ENCODE measurements at regions not wholly inside any gene's neighbourhood (a gene's known extent, or its start where the extent isn't known, plus 50 kb on each side); places are given as distances from the start of the nearest gene placed in this dataset.

DNA sequence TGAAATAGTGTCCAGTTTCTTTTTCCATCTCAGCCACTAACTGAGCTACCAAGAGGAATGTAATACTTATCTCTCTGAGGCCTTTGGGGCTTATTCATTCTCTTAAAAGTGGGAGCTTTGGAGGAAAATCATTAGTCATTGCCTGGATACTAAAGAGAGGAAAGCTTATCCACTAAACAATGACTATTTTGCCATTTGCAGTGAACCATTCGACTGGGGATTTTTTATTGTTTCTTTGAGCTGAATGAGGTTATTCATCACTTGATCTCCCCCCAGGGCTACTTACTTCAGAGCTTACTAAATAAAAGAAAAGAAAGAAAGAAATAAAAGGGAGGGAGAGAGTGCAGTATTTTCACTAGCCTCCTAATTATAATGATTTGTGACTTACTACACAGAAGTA is 1329.5 kb upstream of the TENM3 start:
- no peak for DNase-seq

DNA sequence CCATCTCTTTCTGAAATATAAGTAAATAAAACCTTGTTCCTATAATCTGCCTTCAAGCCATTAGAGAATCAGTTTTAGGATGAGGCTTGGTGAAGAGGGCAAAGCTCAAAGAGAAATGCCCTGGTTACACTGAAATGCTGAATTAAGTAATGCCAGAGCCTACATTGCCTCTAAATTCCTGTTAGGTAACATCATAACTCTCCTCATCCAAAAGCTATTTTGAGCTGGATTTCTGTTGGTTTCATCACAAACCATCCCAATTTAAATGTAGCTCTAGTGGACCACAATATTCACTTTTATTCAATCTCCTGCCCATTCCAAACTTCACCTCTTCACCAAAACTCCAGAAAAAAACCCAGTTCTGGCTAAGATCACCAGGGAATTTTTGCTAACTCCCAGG is 1319.7 kb upstream of the TENM3 start:
- DNase-seq = no peak

DNA sequence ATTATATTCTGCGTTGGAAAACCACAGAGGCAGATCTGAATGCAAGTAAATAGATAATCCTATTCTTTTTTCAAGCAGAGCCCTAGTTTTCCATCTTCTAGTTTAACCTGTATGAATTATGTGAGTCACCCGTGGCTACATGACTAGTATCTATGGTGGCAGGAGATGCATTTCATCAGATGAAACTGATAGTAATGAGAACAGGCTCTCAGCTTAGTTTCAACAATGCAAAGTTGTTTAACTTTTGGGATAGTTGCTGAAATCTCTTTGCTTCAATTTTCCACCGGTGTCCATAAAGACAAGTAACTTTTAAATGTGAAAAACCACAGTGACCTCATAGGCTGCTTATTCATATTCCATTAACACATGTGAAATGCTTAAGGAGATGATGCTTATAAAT is 1317.4 kb upstream of the TENM3 start:
- DNase-seq = no peak

DNA sequence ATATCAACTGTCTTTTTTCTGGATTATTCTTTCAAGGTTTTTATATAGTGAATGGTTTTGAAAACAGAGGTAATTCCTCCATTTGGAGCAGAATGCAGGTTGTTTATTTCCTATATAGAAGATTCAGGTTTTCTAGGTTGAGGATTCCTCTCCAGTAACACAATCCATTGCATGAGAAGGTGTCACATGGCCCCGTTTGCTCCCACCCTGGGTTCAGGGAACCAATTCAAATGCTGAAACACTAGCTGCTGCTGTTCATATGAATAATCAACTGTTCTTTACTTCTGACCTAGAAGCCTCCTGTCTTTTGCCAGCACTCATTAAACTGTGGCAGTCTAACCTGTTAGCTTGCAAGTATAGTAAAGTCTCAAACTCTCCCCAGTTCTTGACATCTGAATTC is 1316.9 kb upstream of the TENM3 start:
- DNase-seq = no peak

DNA sequence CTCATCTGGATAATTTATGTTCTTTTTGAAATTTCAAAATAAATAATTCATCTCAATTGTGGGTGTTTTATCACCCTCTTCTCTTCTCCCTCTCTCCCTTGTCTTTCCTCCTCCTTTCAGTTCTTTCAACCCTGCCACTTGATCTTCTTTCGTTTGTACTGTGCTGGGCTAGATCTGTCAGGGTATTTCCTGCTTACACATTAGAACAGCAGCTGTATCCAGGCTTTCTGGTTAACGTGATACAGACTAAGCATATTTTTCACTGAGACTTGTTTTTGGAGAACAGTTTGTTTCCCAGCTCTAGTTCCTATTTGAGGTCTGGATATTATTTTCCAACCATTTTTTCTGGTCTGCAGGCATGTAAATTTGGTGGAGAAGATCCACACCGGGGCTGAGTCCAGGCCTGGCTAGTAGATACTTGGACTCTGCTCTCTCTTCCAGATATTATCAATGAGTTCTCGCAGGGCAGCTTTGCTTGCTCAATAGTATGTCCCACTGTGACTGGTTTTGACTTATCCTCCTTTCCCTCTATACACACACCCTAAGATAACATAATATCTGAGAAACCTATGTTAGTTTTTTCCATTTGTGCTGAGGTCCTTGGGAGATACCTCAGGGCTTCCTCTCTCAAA is 1310.7 kb upstream of the TENM3 start:
- no peak for DNase-seq

DNA sequence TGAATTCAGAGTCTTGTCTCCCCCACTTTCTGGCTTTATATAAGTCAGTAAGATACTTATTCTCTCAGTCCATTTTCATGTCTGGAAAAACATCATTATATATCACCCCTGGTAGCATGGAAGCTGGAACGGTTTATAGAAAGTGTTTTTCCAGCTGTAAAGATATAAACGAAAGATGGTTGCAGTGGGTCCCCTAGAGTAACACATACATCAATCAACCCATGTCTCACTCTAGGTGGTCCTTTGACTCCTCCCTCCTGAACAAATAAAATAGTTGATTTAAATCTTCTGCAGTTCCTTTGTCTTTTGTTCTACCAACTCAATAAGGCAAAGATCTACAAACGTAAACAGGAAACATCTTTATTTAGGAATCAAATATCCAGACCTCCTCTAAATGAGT is 1306.1 kb upstream of the TENM3 start:
- DNase-seq = no peak

DNA sequence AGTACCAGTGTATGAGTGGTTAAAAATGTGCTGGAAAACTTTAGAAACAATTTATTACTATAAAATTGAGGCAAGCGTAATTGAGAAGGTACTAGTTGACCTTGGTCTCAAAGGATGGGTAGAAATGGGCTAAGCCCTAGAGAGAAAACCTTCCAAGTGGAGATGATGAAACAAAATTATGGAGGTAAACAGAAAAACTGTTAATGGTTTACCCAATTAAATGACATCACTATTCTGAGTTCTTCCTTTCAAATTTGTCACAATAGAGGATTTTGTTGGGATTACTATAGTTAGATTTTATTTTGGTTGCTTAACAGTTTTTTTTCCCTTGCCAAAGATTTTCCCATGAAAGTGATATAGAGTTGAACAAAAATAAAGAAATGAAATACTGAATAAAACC is 1302.5 kb upstream of the TENM3 start:
- no peak for DNase-seq

DNA sequence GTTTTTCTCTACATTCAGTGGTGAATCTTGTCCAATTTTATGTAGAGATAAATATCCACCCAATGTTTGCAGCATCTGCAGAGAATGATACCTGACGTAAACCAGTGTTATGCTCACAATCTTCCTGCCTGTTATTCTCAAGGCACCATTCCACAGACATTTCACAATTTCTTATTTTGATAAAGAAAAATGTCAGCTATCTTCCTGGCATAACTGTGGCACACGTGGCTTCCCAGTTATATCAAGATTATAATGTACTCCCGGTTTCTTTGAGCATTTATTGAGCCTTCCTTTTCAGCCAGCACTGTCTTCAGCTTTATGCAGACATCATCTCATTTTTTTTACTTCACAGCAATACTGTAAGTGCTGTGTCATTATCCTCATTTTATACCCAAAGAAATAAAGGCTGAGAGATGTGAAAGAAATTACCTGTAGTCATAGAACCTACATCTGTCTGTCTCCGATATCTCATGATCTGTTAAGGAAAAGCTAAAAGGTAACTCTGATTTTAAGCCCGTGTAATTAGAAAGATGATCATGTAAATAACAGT is 1300.8 kb upstream of the TENM3 start:
- no peak for DNase-seq

DNA sequence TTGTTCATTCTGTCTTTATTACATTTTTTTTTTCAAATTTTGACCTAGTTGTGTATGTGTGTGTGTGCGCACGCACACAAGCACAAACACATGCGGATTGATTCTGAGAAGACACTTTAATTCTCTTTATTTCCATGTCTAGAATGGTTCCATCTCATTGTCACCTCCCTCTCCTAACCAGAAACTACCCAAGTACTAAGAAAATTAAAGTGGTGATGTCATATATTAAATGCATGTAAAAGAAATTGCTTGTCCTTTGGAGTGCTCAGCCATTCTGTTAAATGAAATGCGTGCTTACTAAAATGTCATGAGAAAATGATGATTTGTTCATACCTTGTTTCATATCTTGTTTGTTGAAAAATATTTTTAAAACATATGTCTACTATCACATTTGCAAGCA is 1297.0 kb upstream of the TENM3 start:
- DNase-seq = no peak

DNA sequence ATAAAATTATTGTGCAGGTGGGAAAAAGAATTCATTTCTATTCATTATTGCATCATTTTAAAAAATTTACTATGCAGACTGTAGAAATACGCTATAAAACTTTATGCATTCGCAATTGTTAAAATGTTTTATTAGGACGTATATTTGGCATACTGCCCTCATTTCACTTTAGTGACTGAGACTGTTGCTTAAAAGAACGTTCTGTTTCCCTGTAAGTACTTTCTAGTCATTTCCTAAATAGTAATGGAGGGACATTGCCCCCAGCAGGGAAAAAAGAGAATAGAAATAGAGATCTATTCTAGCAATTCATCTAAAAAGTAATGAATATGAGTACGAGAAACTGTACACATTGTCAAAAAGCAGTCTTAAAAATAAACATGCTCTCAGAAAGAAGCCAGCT is 1295.8 kb upstream of the TENM3 start:
- no peak for DNase-seq

DNA sequence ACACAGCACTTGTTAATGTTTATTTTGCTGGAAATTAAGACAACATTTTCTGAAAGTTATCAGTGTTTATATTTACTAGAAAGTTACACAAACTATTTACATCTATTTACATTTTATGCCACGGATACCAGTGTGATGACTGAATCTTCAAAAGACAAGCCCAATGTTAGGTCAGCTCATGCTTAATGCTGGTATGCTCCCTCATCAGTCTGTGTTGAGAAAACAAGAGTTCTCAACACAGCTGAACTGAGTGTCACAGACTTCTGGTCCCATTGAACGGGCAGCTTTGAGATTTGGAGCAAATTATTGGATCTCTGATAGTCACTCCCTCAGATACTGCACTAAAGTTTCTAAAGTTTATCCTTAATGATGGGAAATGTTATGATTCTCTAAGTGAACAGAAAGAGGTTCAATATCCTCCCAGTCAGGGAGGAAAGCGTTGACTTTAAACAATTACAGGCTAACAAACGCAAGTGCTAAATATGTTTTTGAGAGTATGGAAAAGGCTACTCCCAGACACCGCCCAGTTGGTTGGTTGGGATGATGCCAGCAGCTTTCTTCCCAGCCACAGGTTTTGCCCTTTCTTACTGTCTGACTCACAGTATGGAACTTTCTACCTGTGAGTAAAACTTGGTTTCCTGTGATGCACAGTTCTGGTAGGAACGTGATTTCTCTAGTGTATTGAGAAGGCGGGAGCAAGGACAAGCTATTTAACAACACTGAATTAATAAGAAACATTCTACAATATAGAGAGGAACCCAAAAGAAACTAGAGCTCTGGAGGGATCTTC is 1293.6 kb upstream of the TENM3 start:
- no peak for DNase-seq

DNA sequence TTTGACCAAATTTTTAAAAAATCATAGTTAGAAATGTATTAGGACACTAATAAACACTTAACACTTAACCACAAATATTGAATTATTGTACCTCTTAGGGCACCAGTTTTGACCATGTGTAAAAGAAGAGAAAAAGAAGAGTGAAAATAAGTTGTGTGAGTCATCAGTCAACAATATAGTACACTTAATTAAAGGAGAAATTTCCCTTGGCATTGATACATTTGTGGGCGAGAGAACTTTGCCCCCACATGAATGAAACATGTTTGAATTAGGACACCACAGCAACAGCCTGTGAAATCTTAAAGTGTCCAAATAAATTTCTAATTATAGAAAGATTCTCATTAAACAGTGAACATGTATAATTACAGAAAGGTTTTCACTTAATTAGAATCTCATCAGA is 1292.8 kb upstream of the TENM3 start:
- no peak for DNase-seq

DNA sequence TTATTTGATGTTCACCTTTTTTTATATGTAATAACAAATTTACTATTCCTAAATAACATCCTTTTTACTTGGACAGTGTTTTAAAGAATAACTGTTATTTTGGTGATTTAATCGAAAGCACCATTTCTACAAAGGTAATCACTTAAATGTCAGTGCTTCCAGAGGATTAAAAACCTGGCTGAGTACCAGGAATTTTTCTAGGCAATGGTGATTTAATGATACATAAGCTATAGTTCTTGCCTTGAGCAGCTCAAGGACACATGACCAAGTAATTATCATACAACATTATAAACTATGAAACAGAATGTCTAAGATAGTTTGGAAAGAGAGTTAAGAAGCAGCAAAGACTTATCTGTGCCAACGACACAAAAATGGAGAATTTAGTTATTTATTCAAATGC is 1291.9 kb upstream of the TENM3 start:
- DNase-seq = no peak

DNA sequence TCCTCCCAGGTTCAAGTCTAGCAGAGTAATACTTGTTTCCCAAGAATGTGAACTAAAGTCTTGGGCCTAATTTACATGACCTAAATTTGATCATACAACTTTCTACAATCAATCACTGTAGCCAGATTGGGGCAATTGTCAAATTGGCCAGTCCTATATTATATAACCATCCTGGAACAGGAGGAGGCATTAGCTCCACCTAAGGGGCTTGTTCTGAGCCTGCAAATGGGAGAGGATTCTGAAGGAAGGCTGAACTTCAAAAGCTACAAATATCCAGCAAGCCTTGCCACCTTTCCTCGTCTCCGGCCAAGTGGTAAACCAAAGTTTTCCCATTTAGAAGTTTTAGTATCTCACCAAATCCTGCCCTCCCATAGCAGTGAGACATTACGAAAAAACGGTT is 1289.6 kb upstream of the TENM3 start:
- no peak for DNase-seq

DNA sequence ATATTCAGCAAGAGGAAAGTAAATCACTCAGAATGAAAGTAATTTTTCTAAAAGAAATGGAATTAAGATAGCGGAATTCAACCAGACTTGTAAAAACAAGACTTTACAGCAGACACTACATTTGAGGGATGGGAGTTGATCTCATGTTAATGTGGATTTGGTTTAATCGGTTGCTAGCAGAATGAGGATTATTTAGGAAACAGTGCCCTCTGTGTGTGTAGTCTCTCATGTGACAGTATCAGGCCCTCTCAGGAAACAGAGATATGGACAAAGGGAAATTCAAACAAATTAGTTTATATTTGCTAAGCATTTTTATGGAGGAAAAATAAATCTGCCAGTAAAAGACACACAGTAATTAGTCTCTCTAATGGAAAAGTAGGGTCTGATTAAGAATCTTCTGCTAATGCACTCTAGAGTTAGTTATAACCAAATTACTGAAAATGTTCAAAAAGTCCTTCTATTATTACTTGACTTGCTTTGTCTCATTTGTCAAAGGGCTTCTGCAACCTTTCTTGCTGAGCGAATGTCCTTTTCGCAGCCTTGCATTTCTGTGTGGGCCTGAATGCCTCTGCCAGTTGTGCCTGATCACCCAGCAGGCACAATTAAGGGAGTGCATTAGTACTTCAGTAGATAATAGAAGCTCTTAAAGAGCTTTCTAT is 1282.3 kb upstream of the TENM3 start:
- no peak for DNase-seq

DNA sequence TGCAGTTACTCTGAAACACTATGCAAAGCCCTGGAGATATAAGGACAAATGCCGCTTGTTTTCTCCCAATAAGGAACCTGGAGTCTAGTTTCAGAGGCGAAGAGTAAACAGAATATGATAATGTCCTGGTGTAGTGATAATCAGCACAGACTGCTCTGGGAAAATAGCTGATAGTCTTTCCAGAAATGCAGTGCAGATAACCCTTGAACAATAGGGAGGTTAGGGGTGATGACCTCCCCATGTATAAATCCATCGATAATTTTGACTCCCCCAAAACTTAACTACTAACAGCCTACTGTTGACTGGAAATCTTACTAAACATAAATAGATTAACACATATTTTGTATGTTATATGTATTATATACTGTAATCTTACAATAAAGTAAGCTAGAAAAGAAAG is 1280.9 kb upstream of the TENM3 start:
- no peak for DNase-seq

DNA sequence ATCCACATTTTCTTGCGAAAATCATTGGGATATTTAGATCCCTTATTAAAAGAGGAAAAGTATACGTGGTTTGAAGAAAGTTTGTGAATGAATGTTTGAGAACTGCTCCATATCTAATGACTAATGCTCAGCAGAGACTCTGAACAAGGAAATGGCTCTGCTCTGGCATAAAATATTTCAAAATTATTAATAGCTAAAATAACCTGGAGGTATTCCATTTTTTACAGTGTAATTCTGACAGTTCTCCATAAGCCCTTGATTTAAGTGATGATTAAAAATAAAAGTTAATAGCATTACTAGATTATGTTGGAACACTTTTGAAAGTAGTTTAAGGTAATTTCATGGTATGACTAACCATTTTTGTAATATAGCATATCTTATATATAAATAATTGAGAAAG is 1276.9 kb upstream of the TENM3 start:
- no peak for DNase-seq

DNA sequence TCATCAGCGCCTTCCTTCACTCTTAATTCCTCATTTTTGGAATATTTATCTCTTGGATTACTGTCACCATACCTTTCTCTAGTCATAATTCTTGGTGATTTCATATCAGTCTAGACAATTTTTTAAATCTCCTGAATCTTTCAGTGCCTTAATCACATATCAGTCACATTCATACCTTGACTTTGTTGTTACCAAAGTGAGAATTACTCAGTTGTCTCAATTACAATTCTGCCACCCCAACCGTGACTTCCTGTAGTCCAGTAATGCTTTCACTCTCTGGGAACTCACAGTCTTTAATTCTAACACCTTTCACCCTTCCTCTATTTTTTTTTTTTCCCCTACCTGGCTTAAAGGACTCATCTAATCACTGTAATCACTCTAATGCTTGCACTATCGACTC is 1275.3 kb upstream of the TENM3 start:
- no peak for DNase-seq

DNA sequence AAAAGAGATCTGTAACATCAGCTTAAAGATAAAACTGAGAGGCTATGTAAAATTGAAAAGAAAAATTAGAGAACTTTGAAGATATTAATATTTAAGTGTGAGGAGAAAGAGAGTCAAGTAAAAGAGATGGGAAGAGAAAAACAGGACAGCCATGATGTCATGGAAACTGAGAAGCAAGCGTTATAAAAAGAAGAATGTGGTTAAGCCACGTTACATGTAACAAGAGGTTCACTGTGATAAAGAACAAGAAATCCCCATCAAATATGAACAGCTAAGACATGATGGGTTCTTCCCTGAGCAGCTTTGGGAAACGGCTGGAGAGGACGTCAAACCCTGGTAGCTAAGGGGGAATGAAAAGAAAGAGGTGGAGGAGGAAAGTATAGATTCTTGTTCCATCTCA is 1269.3 kb upstream of the TENM3 start:
- no peak for DNase-seq

DNA sequence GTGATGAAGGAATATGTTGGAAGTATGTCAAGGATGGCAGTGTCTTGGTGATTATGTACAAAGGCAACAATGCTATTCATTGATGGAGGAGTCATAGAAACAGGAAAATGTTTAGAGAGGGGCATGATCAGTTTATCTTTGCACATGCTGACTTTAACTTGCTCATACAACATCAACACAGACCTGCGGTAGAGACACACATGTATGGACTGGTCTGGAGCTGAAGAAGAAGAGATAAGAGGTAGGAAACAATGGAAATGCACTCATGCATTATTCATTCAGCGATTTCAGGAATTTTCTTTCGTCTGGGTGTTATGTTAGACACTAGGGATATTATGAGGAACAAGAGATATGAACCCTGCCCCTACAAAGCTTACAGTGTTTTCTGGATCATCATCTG is 1252.3 kb upstream of the TENM3 start:
- DNase-seq = no peak

DNA sequence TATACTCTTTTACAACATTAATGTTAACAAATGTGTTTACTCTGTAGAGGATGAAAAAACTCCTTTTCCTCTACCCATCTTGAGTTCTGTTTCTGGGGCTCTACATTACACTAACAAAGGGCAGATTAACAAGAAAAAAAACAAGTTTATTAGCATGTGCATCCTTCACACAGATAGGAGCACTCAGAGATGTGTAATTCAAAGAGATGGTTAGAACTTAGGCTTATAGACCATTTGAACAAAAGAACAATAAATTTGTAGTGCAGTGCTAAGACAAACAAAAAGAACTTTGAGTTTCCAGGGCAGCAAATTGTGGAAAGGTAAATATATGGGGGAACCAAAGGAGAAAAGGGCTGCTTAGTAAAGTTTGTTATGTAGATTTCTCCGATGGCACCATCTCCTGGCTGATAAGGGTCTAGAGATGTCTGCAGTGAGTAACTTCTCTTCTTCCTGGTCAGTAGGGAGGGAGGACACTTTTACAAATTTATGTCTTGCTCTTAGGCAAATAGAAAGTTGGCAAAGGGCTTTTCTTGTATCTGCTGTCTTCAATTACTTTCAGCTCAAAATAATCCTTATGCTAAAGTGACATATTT is 1249.9 kb upstream of the TENM3 start:
- no peak for DNase-seq

DNA sequence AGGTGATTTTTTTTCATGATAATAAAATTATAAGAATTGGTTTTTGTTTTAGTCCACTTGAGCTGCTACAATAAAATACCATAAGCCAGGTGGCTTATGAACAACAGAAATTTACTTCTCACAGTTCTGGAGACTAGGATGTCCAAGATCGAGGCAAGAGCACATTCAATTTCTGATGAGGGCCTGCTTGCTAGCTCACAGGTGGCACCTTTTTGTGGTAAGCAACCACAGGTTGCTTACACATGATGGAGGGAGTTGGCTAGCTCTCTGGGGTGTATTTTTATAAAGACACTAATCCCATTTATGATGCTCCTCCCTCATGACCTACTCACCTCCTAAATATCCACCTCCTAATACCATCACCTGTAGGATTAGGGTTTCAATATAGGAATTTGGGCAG is 1248.5 kb upstream of the TENM3 start:
- DNase-seq = no peak

DNA sequence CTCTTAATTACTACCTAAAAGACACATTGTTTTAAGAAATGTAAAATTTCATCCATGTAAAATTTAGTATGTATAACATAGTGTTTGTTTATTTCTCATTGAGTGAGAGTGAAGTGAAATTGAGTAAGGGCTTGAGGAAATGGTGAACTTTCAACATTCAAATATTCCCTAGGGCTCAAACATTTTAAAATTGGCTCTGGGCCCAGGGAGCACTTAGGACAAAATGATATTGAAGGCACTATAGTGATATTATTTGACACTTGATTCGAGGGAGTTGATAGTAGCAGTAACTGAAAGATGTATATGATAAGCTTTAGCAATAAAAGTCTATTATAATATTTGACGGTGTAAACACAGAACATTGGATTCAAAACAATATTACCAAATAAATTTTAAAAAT is 1244.0 kb upstream of the TENM3 start:
- DNase-seq = no peak

DNA sequence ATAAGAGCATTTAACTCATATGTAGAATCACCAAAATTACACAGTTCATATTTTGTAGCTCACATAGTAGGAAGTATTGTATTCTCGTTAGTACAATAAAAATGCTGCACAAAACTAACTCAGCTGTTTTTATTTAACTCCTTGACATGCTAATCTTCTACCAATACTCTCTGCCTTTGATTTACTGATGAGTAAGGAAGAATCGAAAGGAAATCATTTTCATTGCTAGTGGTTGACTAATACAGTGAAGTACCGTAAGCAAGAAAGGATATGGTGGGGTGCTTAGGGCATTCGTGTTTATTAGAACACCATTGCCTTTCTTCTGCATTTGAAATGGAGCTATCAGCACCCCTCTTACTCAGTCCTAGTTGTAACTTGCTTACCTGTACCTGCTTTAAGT is 1239.1 kb upstream of the TENM3 start:
- no peak for DNase-seq

Measured in stimulated activated CD4-positive, alpha-beta T cell treated with anti-CD3 and anti-CD28 coated beads, Interleukin-12 subunit alpha, Interleukin-12 subunit beta, amount 100 ng/mL, for 4 hours (primary cell).